CD4-positive, alpha-beta T cell treated with Interleukin-17A for 4 hours (primary cell): ENCODE measurements at regions not wholly inside any gene's neighbourhood (a gene's known extent, or its start where the extent isn't known, plus 50 kb on each side); places are given as distances from the start of the nearest gene placed in this dataset.
"Not testable (repeated sequence)": the region's sequence is repeated elsewhere in the genome, so short reads cannot be mapped to it uniquely, and the experiment has no call there.

ENCODE experiments used
- DNase-seq: peaks from one replicate; pipeline ENCODE4 v3.0.0-alpha.2; 2020; ENCODE audit warnings: mixed read lengths

DNA sequence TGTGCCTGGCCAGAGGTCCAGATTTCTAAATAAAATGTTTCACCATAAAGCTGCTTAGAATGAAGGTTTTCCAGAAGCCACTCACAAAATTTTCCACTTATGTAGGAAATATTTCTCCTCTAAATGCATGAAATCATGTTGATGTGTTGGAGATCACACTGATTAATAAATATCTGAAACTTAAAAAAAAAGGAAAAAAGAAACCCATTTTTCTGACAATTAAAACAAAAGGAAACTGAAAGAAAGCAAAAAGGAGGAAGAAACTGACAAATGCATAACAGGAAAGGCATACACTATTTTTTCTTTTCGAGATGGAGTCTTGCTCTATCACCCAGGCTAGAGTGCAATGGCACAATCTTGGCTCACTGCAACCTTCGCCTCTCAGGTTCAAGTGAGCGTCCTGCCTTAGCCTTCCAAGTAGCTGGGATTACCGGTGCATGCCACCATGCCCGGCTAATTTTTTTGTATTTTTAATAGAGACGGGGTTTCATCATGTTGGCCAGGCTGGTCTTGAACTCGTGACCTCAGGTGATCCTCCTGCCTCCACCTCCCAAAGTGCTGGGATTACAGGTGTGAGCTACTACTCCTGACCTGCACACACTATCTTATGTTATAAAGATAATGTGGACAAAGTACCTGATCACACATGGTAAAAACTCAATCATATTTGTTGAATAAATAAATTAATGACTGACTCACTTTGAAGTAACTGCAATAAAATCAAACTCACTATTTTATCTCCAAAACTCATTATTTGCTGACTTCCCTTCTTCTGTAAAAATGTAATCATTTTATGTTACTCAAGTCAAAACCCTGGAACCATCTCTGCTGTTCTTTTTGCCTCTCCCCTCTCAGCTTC, 149.8 kb upstream of the NR5A2 start:
- no peak for DNase-seq

GRCh38 chr1:199878823-199879222, 148.7 kb upstream of the NR5A2 start:
- DNase-seq: no peak

- no peak for DNase-seq
Observed at GRCh38 chr1:199898654-199899053, 128.9 kb upstream of the NR5A2 start.

GRCh38 chr1:199901341-199901740, 126.2 kb upstream of the NR5A2 start:
- no peak for DNase-seq

GRCh38 chr1:199907361-199907760, 120.1 kb upstream of the NR5A2 start:
- no peak for DNase-seq

DNA sequence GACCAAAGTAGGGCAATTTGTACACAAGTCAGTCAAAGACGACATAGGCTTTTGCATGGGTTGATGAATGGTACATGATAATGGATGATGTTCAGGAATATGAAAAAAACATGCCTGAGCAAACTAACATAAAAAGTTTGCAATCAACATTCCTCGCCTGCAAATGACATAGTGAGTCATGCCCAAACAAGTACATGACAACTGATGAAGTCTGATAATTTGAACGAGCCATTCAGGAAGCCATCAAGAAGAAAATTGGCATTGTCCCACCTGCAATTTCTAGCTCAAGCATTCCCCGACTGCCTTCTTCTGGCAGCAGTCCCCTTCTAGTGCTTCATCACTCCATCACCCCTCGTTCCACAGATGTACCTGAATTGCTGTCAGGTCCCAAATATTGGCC, 118.4 kb upstream of the NR5A2 start:
- no peak for DNase-seq

DNA sequence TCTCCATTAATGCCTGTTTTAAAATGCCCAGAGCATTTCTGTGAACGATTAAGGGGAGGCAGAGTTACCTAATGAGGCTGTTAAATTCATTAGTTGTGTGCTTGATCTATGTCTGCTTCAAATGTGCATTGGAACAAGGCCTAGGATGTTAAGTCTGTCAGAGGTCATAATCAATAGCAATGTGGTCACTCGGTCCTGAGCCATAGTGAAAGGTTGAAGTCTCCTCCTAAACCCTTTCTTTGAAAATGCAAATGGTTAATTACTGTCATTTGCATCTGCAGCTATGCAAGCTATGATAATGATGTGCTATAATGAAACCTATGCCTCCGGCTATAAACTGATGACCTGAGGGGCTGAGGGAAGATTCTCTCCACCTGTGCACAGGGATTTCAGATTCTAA, 114.2 kb upstream of the NR5A2 start:
- no peak for DNase-seq

DNA sequence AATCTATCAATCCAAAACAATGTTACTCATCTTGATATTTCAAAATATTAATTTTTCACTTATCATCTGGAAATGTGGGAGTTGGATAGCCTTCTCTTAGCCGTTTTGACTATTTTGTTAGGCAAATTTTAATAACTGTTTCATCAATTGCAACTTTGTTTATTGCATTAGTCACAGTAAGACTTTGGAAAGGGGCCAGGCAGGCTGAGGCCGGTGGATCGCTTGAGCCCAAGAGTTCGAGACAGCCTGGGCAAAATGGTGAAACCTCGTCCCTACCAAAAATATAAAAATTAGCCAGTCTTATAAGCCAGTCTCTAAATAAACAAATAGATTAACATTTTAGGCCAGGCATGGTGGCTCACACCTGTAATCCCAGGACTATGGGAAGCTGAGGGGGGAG, 113.0 kb upstream of the NR5A2 start:
- no peak for DNase-seq

DNA sequence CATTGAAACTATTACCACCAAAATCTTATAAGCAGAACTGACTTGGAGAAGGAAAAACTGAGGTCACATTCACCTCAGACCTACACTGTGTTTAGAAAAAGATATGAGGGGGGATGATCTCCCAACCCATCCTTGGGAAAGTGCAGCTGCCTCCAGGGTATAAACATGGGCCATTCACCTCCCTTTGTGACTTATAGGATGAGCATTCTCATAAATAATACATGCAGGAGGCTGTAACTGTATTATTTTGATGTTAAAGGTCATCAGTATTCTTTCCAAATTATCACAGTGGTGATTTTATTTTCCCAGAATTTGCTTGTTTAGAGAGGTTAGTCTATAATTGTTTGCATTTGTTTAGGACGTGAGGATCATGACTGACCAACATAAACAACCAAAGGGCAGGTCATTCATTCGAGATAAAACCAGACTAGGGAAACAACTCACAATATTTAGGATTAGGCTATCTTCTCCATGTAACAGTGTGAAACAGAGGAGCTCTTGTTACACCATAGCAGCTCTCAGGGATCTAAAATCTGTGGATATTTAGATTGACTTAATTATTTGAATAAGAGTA, 109.2 kb upstream of the NR5A2 start:
- no peak for DNase-seq

- no peak for DNase-seq
Observed at GRCh38 chr1:199920635-199921034, 106.9 kb upstream of the NR5A2 start.

- DNase-seq: no peak
Observed at GRCh38 chr1:199929556-199929955, 98.0 kb upstream of the NR5A2 start.

DNA sequence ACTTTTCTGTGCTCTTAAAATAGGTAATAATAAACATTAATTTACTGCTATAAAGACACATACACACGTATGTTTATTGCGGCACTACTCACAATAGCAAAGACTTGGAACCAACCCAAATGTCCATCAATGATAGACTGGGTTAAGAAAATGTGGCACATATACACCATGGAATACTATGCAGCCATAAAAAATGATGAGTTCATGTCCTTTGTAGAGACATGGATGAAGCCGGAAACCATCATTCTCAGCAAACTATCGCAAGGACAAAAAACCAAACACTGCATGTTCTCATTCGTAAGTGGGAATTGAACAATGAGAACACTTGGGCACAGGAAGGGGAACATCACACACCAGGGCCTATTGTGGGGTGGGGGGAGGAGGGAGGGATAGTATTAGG, 97.4 kb upstream of the NR5A2 start:
- DNase-seq: not testable (repeated sequence)

GRCh38 chr1:199931666-199932377, 95.7 kb upstream of the NR5A2 start:
- DNase-seq: peak; percentile 17

DNA sequence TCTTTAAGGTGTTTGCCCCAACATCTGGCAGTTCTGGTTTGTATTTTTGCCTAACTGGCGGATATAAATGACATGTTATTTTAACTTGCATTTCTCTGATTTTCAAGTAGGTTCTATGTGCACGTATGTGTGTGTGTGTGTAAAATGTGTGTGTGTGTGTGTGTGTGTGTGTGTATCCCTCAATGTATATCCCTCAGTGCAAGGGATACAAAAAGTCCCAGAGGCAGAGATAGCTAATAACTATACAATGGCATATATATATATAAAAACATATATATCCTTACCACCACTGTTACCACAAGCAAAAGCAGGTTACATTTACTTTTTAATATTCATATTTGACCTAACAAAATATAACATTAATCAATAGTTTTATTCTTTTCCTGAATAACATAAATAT, 95.0 kb upstream of the NR5A2 start:
- no peak for DNase-seq

GRCh38 chr1:199936441-199936840, 91.1 kb upstream of the NR5A2 start:
- DNase-seq: no peak

- DNase-seq: no peak
Observed at GRCh38 chr1:199937161-199937560, 90.3 kb upstream of the NR5A2 start.

DNA sequence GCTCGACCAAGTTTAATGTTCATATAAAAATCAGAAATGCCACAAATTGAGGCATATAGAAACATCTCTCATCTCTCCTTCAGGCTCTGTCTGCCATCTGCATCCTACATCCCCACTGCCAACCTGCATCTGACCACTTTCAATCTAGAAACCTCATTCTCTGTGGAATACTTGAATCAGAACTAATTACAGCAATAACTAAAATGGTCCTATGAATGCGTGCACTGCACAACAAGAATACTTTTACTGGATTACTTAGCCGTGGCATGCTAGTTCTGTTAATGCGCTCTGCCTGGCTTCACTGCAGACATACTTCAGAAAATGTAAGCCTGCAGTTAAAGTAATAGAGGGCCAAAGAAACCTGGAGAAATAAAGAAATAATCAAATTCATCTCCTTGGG, 89.8 kb upstream of the NR5A2 start:
- DNase-seq: no peak

DNA sequence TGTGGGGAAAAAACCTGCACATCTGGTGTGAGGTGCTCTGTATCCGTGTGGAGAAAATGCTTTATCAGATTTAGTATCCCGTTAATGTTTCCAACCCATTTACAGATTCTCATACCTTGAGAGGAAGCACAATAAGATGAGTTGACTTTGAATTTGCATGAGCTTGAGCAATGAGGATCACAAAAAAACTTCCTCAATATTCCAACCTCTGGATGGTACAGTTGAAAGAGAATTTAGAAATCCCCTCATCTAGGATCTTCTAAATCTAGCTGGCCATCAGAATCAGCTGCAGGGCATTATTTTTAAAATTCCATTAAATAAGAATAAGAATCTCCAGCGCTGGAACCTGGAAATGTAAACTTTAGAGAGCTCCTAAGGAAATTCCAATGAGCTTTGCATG, 82.5 kb upstream of the NR5A2 start:
- DNase-seq: no peak

GRCh38 chr1:199945591-199945990, 81.9 kb upstream of the NR5A2 start:
- DNase-seq: no peak

- DNase-seq: no peak
Observed at GRCh38 chr1:199946305-199947155, 81.0 kb upstream of the NR5A2 start.

GRCh38 chr1:199948587-199949280, 78.8 kb upstream of the NR5A2 start:
- no peak for DNase-seq

DNA sequence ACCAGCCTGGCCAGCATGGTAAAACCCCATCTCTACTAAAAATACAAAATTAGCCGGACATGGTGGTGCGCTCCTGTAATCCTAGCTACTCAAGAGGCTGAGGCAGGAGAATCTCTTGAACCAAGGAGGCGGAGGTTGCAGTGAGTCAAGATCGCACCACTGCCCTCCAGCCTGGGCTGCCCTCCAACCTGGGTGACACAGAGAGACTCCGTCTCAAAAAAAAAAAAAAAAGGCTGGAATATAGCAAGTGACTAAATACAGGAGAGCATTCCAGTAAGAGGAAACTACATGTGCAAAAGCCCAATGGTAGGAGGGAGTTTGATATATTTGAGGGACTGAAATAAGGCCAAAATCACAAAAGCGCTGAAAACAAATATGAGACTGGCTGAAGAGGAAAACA, 76.5 kb upstream of the NR5A2 start:
- DNase-seq: not testable (repeated sequence)
